CD4-positive, alpha-beta T cell treated with Interleukin-1 beta for 1 hour (primary cell): ENCODE measurements at regions not wholly inside any gene's neighbourhood (a gene's known extent, or its start where the extent isn't known, plus 50 kb on each side); places are given as distances from the start of the nearest gene placed in this dataset.

Source experiments
- DNase-seq, 2 donors: peaks; one replicate each; pipeline ENCODE4 v3.0.0-alpha.2; 2020 to 2022

GRCh38 chr4:23654791-23655190, 235.1 kb downstream of the PPARGC1A start:
- no peak for DNase-seq

GRCh38 chr4:23648854-23649596, 240.8 kb downstream of the PPARGC1A start:
- DNase-seq = no peak

GRCh38 chr4:23635468-23635867, 254.4 kb downstream of the PPARGC1A start:
- DNase-seq = no peak

GRCh38 chr4:23631255-23631950, 258.4 kb downstream of the PPARGC1A start:
- DNase-seq = no peak

GRCh38 chr4:23630110-23630509, 259.7 kb downstream of the PPARGC1A start:
- DNase-seq = no peak

GRCh38 chr4:23629421-23629820, 260.4 kb downstream of the PPARGC1A start:
- DNase-seq = no peak

GRCh38 chr4:23614284-23614892, 275.5 kb downstream of the PPARGC1A start:
- no peak for DNase-seq

GRCh38 chr4:23613782-23614181, 276.1 kb downstream of the PPARGC1A start:
- no peak for DNase-seq

GRCh38 chr4:23602720-23603119, 287.1 kb downstream of the PPARGC1A start:
- DNase-seq = no peak

- no peak for DNase-seq
Observed at GRCh38 chr4:23594125-23594524, 295.7 kb downstream of the PPARGC1A start.

- no peak for DNase-seq
Observed at GRCh38 chr4:23590431-23590830, 299.4 kb downstream of the PPARGC1A start.

GRCh38 chr4:23584024-23584423, 305.8 kb downstream of the PPARGC1A start:
- no peak for DNase-seq

GRCh38 chr4:23582671-23583070, 307.2 kb downstream of the PPARGC1A start:
- DNase-seq = no peak

GRCh38 chr4:23579166-23579565, 310.7 kb downstream of the PPARGC1A start:
- no peak for DNase-seq

GRCh38 chr4:23577398-23577797, 312.4 kb downstream of the PPARGC1A start:
- DNase-seq = no peak

GRCh38 chr4:23572382-23572781, 317.5 kb downstream of the PPARGC1A start:
- no peak for DNase-seq

- no peak for DNase-seq
Observed at GRCh38 chr4:23567338-23567737, 322.5 kb downstream of the PPARGC1A start.

GRCh38 chr4:23560748-23561147, 329.1 kb downstream of the PPARGC1A start:
- DNase-seq = no peak

GRCh38 chr4:23558101-23558500, 331.7 kb downstream of the PPARGC1A start:
- no peak for DNase-seq

- DNase-seq = no peak
Observed at GRCh38 chr4:23547601-23548000, 342.2 kb downstream of the PPARGC1A start.

- no peak for DNase-seq
Observed at GRCh38 chr4:23547096-23547495, 342.8 kb downstream of the PPARGC1A start.

- DNase-seq = no peak
Observed at GRCh38 chr4:23539969-23540569, 349.8 kb downstream of the PPARGC1A start.

GRCh38 chr4:23533859-23534258, 356.0 kb downstream of the PPARGC1A start:
- no peak for DNase-seq

- DNase-seq = no peak
Observed at GRCh38 chr4:23516716-23517115, 373.1 kb downstream of the PPARGC1A start.
